ENCODE measurements at regions not wholly inside any gene's neighbourhood (a gene's known extent, or its start where the extent isn't known, plus 50 kb on each side); places are given as distances from the start of the nearest gene placed in this dataset.

DNA sequence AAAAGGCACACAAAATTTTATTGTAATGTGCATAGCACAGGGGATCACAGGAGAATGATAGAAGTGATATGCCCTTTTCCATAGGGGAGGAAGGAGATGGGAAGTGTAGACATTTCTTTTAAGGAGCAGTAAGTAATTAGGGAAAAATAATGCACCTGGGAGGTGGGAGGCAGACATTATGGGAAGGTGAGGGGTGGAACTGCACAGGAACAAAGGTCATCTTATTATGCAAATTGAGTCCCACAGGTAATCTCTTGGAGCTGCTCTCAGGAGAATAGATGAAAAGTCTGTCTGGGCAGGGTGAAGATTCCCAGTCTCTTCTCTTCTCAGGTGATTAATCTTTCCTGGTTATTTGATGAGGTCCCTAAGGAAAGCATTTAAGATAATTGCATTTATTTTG, 331.5 kb downstream of the ENC1 start:
- no peak for DNase-seq

DNA sequence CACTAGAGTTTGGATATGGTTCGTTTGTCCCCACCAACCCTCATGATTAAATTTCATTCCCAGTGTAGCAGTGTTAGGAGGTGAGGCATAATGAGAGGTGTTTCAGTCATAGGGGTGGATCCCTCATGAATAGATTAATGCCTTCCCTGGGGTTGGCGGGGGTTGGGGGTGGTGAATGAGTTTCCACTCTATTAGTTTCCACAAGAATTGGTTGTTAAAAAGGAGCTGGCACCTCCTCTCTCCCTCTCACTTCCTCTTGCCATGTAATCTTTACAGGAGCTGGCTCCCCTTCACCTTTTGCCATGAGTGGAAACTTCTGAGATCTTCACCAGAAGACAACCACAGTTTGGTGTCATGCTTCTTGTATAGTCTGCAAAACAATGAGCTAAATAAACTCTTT, 333.7 kb downstream of the ENC1 start:
- DNase-seq = no peak

DNA sequence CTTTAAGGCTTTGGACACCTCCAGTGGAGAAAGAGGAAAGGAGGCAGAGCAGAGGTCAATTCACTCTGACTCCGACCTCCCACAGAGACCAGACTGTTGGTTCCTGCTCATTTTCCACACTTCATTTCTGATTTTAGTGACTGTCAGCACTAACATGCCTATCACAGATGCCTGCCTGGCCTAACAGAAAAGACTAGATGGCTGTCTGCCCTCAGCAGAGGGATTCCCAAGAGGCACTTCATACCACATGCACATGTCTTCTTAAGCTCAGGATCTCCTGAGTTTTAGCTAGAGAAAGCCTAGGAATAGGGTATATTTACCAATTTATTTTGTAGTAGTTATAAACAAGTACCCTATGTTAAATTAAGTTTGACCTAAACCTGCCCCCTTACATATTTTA, 336.0 kb downstream of the ENC1 start:
- no peak for DNase-seq

DNA sequence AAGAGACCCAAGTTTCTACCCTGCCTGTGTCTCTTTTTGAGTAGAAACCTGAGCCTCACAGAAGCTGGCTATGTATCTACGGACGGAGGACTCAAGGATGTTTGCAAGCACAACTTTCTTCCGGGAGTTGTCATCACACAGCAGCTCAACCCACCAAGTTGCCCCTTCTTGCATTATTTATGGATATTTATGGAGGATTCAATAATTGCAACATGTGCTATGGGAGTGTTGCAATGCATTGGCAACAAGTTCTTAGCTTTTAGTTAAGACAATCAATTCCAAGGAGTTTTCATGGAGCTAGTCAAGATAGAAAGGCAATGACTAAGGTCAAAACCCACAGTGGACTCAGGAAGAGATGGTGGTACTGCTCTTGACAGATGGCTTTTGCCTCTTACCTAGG, 336.9 kb downstream of the ENC1 start:
- DNase-seq = no peak

DNA sequence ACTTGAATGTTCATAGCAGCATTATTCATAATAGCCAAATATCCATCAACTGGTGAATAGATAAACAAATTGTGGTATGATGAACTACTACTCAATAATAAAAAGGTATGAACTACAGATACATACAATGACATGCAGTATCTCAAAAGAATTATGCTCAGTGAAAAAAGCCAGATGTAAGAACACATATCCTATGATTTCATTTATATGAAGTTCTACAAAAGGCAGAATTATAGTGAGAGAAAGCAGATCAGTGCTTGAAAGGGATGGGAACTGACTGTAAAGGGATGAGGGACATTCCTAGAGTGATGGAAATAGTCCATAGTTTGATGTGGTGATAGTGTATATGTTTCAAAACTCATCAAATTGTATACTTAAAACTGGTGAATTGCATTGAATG, 339.0 kb downstream of the ENC1 start:
- no peak for DNase-seq

DNA sequence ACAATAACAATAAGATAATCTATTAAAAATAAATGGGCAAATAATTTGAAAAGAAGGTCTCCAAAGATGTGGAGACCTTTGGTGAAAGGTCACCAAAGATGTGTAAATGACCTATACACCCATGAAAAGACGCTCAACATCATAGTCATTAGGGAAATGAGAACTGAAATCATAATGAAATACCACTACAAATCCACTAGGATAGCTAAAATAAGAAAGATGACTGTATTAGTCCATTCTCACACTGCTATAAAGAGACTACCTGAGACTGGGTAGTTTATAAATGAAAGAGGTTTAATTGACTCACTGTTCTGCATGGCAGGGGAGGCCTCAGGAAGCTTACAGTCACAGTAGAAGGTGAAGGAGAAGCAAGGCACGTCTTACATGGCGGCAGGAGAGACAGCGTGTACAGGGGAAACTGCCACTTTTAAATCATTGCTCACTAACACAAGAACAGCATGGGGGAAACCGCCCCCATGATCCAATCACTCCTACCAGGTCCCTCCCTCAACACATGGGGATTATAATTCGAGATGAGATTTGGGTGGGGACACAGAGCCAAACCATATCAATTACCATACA, 339.6 kb downstream of the ENC1 start:
- DNase-seq = no peak

DNA sequence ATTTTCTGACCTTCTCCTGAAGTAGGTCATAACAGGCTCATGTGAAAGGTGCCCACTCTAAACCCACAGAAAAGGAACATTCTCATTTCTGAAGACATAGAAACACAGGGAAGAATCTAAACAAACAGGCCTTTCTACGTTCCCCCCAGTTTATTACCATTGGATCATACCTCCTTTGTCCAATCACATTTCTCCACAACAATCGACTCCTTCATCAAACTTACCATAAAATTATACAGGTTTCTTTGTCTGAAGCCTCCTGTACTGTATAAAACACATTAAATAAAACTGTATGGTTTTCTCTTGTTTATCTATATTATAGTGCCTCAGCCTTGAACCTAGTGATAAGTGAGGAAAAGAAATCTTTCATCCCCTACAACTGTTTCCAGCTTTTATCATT, 340.7 kb downstream of the ENC1 start:
- DNase-seq = no peak

DNA sequence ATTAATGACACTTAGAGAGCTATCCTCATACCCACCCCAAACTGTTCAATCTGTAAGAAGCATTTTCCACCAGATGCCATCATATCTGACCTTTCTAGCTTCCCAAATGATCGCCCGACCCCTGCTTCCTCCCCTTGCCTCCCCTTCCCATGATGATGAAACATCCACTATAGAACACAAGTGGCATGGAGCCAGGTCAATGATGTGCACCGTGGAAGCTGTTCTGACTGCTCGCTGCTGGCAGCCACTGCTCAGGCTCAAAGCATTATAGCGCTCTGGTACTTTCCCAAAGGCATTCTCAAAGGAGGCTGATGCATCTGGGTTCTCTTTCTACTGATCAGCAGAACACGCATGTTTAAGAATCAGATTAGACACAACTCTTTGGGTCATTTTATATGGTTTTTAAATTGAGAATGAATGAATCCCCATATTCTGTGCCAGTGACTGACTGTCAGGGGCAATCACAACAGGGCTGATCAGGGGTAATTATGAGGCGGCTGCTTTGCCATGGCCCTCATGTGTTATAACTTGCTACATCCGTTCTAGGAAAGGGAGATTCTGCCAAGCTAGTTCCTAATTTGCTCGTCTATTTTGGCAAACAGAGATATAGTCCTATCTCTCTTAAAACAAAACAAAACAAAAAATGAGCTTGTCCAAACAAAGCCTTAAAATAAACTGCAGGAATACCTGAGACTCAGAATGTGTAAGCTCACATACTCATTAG, 343.7 kb downstream of the ENC1 start:
- no peak for DNase-seq

DNA sequence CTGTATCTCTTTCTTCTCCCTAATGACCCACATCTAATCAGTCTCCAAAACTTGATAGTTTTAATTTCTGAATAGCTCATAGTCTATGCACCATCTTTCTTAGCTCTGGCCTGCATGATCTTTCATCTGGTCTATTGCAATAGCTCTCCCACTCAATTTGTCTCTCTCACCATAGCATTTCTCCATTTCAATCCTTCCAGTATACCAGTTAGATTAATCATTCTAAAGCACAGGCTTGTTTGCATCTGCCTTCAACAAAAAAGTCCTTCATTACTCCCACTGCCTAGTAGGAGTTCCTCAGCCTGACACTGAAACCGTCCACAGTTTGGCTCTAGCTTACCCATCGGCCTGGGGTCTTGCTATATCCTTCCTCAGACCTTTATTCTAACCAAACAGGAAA, 344.9 kb downstream of the ENC1 start:
- no peak for DNase-seq

DNA sequence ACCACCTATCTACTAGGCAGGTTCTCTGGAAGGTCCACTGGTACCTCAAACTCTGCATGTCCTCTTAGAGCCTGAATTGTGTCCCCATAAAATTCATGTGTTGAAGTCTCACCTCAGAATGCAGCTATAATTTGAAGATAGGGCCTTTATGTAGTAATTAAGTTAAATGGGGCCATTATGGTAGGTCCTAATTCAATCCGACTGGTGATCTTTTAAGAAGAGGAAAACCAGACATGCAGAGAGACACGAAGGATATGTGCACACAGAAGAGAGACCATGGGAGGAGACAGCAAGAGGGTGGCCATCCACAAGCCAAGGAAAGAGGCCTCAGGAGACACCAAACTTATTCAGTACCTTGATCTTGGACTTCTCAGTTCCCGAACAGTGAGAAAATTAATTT, 345.4 kb downstream of the ENC1 start:
- no peak for DNase-seq

DNA sequence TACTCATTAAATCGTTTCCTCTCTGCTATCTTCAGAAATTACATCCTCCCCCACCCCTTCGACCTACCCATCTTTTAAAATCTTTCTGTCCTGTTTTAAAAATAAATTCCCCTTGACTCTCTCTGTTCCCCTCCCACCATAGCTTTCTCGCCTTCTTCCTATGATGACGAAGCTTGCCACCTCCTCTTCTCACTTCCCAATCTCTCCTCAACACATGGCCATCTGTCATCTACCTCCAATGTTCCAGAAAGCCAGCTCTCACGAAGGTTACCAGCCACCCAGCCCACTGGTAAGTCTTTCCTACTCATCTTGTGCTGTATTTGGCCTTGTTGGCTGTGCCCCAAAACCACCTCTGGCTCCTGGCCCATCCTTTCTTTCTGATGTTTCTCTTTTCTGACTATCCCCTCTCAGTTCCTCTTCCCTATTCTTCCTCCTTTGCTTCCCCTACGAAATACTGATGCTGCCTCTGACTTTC, 346.3 kb downstream of the ENC1 start:
- DNase-seq = no peak

DNA sequence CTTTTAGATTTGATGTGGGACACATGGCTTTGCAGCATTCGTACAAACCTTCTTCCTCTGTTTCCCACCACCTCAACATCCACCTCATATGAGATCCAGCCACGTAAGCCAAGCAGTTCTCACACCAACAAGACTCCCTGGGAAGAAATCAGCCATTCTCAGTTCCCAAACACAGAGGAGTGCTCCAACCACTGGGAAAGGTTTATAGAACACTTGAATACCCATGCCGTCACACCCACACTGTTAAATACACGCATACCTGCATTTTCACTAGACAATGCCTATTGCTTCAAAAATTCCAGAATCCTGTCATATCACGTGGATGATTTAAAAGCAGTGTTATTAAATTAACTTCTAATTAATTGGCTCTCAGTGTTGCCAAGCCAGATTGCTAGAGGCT, 347.3 kb downstream of the ENC1 start:
- DNase-seq = no peak

DNA sequence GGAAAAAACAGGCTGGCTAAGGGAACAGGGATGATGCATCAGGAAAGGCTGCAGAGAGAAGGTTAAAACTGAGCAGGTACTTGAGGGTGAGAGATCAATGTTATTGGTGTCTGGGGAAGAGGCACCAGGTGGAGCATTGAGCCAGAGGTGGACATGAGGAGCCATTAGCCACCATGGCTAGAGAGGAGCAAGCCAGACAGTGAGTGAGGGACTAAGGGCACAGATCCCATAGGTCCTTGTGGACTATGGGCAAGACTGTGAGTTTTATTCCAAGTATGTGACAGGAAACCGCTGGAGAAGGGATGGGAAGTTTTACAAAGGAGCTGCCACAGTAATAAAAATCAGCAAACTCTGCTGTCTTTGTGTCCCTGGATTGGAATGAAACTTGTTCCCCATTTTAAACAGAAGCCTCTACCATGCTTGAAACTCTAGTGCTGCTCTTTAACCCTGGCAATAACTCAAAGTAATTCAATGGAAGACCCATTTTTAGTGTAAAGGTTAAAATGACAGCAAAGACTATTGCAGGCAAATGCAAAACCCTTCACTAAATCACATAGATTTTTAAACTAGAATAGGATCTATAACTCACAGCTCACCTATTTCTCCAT, 349.8 kb downstream of the ENC1 start:
- DNase-seq = no peak

DNA sequence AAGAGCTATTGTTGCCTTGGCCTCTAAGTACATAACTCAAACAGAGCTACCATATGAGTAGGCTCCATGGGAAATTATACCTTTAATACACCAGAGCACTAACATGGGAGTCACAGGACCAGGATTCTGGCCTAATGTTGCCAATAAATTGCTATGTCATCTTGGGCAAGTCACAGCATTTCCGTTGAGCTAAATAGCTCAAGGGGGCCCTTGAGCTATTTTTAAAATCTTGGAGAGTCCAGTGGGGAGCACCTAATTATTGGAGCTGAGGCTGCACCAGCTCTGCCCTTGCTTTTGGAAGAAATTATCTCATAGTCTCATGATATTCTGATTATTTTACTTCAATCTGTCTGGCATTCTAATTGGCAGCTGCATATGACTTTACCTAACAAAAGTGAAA, 350.8 kb downstream of the ENC1 start:
- DNase-seq = no peak

DNA sequence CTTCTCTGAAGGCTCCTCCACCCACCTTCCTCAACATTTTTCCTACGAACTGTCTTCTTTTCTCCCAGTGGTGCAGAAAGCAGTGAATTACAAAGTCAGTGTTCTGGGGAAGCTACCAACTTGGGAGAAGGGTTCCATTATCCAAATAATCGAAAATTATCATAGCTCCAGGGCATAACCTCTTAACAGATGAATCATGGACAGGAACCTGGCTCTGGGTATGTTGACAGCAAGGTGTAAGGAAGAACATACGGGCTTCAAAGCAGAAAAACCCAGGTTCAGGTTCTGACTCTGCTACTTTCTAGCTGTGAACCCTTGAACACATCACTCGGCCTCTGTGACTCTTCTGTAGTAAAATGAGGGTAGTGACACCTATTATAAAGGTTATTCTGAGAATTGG, 351.3 kb downstream of the ENC1 start:
- DNase-seq = no peak

DNA sequence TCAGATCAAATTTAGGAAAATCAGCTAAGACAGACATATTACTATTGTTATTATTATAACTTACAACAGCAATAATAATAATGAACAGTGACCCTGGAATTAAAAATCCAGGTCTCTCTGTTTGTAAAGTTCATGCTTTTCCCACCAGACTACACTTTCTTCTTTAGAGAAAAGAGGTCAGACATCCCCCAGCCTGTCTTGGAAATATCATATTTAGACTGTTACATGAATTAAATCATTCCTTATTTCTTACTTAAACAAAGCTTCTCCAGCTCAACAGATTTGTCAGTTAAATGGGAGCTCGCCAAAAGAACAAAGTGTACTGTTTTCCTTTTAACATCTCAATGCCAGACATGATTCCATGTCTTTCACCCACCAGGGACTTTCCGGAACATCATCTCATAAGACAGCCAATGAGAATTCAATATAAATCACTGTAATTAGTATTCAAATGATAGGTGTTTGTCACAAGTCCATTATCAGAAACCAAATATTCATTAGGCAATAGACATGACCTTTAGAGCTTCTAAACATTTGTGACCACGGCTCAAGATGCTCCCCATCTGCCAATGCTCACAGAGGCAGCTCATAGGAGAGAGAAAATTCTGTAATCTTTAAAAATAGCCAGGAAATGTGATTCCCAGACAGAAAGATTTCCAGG, 351.9 kb downstream of the ENC1 start:
- DNase-seq = no peak

DNA sequence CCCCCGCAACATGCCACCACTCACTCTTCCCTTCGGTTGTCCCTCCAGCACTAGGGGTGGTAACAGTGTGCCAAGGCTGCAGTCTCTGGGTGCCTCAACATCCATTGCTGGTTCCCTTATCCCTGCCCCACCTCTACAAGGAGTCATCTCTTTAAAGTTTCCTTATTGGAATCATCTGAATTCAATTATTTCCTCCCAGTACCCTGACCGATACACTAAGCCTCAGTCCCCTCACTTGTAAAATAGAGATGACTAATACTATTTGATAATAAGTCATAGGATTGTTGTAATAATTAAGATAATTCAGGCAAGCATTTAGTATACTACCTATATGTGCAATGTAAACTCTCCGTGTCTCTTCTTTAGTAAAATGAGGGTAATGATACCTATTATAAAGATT, 352.5 kb downstream of the ENC1 start:
- no peak for DNase-seq

DNA sequence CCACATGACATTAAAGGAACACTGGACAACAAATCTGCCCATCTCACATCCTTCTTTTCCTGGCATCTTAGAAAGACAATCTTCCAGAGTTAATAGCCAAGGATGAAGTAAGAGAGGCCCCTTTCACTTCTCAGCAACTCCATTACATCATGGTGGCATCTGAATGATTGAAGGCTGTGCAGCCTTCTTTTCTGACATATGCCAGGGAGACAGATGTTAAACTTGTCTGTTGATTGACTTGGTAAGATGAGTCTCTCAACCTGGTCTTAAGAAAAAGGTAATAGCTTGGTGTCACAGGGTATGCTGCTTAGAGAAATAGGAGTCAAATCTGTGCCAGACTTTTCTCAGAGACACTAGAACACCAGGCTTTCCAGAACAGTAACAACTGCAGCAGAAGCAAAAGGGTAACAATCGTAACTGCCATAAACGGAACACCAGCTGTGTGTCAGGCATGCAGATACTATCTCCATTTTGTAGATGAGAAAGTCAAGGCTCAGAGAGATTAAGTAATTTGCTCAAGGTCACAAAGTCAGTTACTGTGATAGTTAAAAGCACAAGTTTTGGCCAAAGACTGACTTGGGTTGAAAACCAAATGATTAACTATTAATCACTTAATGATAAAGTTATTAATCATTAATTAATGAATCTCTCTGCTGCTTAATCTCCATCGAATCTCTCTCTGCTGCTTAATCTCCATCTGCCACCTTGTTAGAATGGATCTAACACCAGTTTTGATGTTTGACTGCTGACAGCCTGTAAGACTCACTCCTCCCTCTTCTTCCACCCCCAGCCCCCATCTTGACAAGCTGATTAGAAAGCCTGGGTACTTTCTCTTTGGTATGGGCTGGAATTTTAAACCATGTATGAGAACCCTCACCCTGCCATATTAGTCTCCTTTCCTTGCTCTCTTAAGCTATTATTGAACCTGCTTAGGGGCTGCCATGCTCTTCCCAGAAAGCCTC, 353.5 kb downstream of the ENC1 start:
- DNase-seq = no peak

DNA sequence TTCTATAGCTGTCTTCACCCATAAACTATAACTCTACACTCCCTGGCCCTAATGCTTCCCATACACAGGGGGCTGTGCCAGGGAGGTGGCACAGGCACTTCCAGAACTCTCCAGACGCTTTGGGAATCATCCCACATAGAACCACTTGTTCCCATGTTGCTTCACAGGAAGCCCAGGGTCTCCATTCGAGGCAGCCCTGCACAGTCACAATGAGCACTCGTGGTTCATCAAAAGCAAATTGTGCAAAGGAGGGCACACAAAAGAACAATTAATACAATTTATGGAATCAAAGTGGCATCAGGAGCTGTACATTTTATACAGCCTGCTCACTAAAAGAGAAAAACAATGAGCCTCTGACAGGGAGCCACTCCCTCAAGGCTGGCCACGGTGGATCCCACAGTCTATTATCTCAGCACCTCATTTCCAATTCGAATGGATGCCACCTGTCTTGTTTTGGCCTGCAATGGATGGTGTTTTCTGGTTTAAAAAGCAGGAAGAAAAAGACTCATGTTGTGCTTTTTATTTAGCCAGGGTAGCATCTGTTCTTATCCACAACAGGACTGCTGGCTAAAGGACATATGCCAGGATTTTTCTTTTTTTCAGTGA, 354.8 kb downstream of the ENC1 start:
- DNase-seq = no peak

DNA sequence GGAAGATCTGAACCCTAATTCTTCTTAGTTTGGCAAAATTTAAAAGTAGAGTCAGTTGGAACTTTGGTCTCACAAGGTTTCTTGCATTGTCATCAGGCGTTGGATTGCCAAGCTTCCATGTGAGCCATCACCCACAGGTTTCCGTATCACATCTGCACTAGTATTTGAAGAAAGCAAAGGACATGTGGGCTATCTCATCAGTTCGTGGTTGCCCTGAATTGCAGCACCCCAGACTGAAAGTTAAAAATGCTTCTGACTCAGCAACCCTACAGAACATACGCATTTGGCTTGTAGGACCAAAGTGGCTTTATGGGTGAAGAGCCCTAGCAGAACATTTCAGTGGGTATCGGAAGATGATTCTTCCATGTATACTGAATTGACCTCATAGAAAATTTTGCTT, 358.0 kb downstream of the ENC1 start:
- DNase-seq = no peak

DNA sequence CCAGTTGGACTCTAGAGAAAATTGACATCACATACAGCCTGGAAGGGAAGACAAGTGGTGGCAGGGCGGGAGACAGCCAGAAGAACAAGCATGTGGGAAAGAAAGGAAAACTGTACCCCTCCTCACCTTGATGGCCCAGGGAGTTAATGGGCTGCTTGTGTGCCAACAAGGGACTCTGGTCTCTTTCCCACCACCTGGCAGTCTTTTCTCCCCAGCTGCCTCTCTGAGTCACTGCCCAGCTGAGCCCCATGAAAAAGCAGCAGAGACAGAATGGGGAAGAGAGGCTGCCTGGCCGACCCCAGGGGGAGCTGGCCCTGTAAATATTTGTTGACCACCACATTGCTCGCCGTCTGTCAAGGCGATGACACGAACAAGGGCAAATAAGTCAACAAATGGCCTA, 359.4 kb downstream of the ENC1 start:
- DNase-seq = no peak

DNA sequence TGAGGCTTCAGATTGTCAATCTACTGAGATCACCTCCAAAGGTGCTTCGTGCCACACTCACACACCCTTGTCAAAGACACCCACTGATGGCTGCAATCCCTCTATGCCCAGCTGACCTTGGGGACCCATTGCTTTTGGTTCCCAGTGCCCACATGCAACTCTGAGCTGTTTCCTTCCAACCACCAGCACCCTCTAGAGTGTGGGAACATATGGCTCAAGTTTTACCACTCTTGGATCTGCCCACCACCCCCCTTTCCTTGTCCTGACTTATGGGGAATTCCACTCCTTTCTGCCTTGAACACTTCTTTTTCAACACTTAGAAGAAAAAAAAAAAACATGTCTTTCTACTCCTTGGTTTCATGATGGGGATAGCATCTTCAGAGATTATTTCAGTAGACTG, 360.2 kb downstream of the ENC1 start:
- no peak for DNase-seq

Measured in CD4-positive, alpha-beta T cell treated with Interferon alpha-2 for 1 hour (primary cell).